ENCODE measurements at regions not wholly inside any gene's neighbourhood (a gene's known extent, or its start where the extent isn't known, plus 50 kb on each side); places are given as distances from the start of the nearest gene placed in this dataset.

- H3K9me3 Mint-ChIP-seq (ENCODE audit: unreplicated experiment): no peaks in the 10 kb centered on the region
Measured at GRCh38 chr21:41086569-41086968, 81.4 kb upstream of the BACE2 start.

GRCh38 chr21:41090981-41091380 lies 77.0 kb upstream of the BACE2 start:
- TF ChIP-seq CTCF (IDR thresholded peaks at IDR 0.05; ENCODE audit: partially characterized antibody, unreplicated experiment): no peak
- peaks cover 4% of the 10 kb centered on the region for H3K27me3 Mint-ChIP-seq (ENCODE audit: unreplicated experiment)

More at GRCh38 chr21:41086569-41086968, 81.4 kb upstream of the BACE2 start:
- Mint-ChIP-seq H3K4me1 (ENCODE audit: low read depth, unreplicated experiment) (peaks cover 5% of the 10 kb centered on the region), H3K27ac (ENCODE audit: unreplicated experiment) (peak overlapping the region; percentile 67), H3K27me3 (ENCODE audit: unreplicated experiment) (peaks cover 4% of the 10 kb centered on the region), H3K36me3 (ENCODE audit: unreplicated experiment) (no peaks in the 10 kb centered on the region), H3K4me3 (ENCODE audit: unreplicated experiment) (no peak overlapping the region)
- no peak for TF ChIP-seq CTCF (IDR thresholded peaks at IDR 0.05; ENCODE audit: partially characterized antibody, unreplicated experiment)
- no peak for DNase-seq

GRCh38 chr21:41091616-41092015 lies 76.3 kb upstream of the BACE2 start:
- no peak for TF ChIP-seq CTCF (IDR thresholded peaks at IDR 0.05; ENCODE audit: partially characterized antibody, unreplicated experiment)
- no peaks in the 10 kb centered on the region for H3K9me3 Mint-ChIP-seq (ENCODE audit: unreplicated experiment)
- H3K36me3 Mint-ChIP-seq (ENCODE audit: unreplicated experiment): no peaks in the 10 kb centered on the region
- no peak overlapping the region for H3K27ac Mint-ChIP-seq (ENCODE audit: unreplicated experiment)
- DNase-seq: no peak
- peaks cover under 1% of the 10 kb centered on the region for H3K27me3 Mint-ChIP-seq (ENCODE audit: unreplicated experiment)
- H3K4me1 Mint-ChIP-seq (ENCODE audit: low read depth, unreplicated experiment): no peaks in the 10 kb centered on the region
- no peak overlapping the region for H3K4me3 Mint-ChIP-seq (ENCODE audit: unreplicated experiment)

More at GRCh38 chr21:41090981-41091380, 77.0 kb upstream of the BACE2 start:
- no peaks in the 10 kb centered on the region for H3K9me3 Mint-ChIP-seq (ENCODE audit: unreplicated experiment)
- peaks cover 5% of the 10 kb centered on the region for H3K4me1 Mint-ChIP-seq (ENCODE audit: low read depth, unreplicated experiment)
- H3K4me3 Mint-ChIP-seq (ENCODE audit: unreplicated experiment): no peak overlapping the region
- no peaks in the 10 kb centered on the region for H3K36me3 Mint-ChIP-seq (ENCODE audit: unreplicated experiment)
- H3K27ac Mint-ChIP-seq (ENCODE audit: unreplicated experiment): no peak overlapping the region
- no peak for DNase-seq

GRCh38 chr21:41092312-41092711 lies 75.6 kb upstream of the BACE2 start:
- no peaks in the 10 kb centered on the region for H3K4me1 Mint-ChIP-seq (ENCODE audit: low read depth, unreplicated experiment)
- no peak overlapping the region for H3K27ac Mint-ChIP-seq (ENCODE audit: unreplicated experiment)
- no peaks in the 10 kb centered on the region for H3K36me3 Mint-ChIP-seq (ENCODE audit: unreplicated experiment)
- no peak for TF ChIP-seq CTCF (IDR thresholded peaks at IDR 0.05; ENCODE audit: partially characterized antibody, unreplicated experiment)
- no peaks in the 10 kb centered on the region for H3K27me3 Mint-ChIP-seq (ENCODE audit: unreplicated experiment)
- no peaks in the 10 kb centered on the region for H3K9me3 Mint-ChIP-seq (ENCODE audit: unreplicated experiment)
- DNase-seq: no peak
- no peak overlapping the region for H3K4me3 Mint-ChIP-seq (ENCODE audit: unreplicated experiment)

- H3K27ac Mint-ChIP-seq (ENCODE audit: unreplicated experiment): no peak overlapping the region
- H3K4me1 Mint-ChIP-seq (ENCODE audit: low read depth, unreplicated experiment): no peaks in the 10 kb centered on the region
- peaks cover 3% of the 10 kb centered on the region for H3K9me3 Mint-ChIP-seq (ENCODE audit: unreplicated experiment)
- H3K36me3 Mint-ChIP-seq (ENCODE audit: unreplicated experiment): peaks cover 10% of the 10 kb centered on the region
- no peak for TF ChIP-seq CTCF (IDR thresholded peaks at IDR 0.05; ENCODE audit: partially characterized antibody, unreplicated experiment)
- H3K27me3 Mint-ChIP-seq (ENCODE audit: unreplicated experiment): no peaks in the 10 kb centered on the region
- no peak for DNase-seq
- no peak overlapping the region for H3K4me3 Mint-ChIP-seq (ENCODE audit: unreplicated experiment)
Measured at GRCh38 chr21:41095983-41096382, 72.0 kb upstream of the BACE2 start.
